WTC11 (cell line): ENCODE measurements at regions not wholly inside any gene's neighbourhood (a gene's known extent, or its start where the extent isn't known, plus 50 kb on each side); places are given as distances from the start of the nearest gene placed in this dataset.

Source experiments
- ATAC-seq: fragments of 200-7000 bp; cut with Tn5 transposase; 2 replicates; pipeline ENCODE4 v1.10.0; 2021; ENCODE audit warnings: mild to moderate bottlenecking, moderate library complexity
- CTCF ChIA-PET: fragments of 300-600 bp; sonication (Branson Sonifier 250); formaldehyde crosslinking; loops from one replicate; lab custom pipeline; 2021; ENCODE audit warnings: antibody characterized with exemption; lab: Charles Lee
- POLR2A ChIA-PET: fragments of 350-600 bp; sonication (Branson Sonifier 250); formaldehyde crosslinking; loops from one replicate; lab custom pipeline; 2021; ENCODE audit warnings: antibody characterized with exemption; lab: Charles Lee
- DNase-seq: peaks from one replicate; pipeline ENCODE4 v3.0.0; 2021; ENCODE audit warnings: low spot score
- H3K27ac Mint-ChIP-seq: 2 replicates; pipeline ENCODE4 v1.8.0; 2021; ENCODE audit warnings: mixed read lengths
- H3K27me3 Mint-ChIP-seq: 2 replicates; pipeline ENCODE4 v1.8.0; 2021; ENCODE audit warnings: low read depth, mild to moderate bottlenecking, moderate library complexity, mixed read lengths
- H3K36me3 Mint-ChIP-seq: 2 replicates; pipeline ENCODE4 v1.8.0; 2021; ENCODE audit warnings: mixed read lengths
- H3K4me1 Mint-ChIP-seq: 2 replicates; pipeline ENCODE4 v1.8.0; 2022; ENCODE audit warnings: mixed read lengths
- H3K4me3 Mint-ChIP-seq: 2 replicates; pipeline ENCODE4 v1.8.0; 2021; ENCODE audit warnings: mild to moderate bottlenecking, moderate library complexity, mixed read lengths
- H3K9me3 Mint-ChIP-seq: 2 replicates; pipeline ENCODE4 v1.8.0; 2021; ENCODE audit warnings: mixed read lengths
- ATF2 ChIP-seq: sonication (generic); formaldehyde crosslinking; IDR thresholded peaks from 2 replicates; pipeline ENCODE4 v1.8.1; 2022; ENCODE audit warnings: low read depth, missing genetic modification reagents, borderline replicate concordance
- CREB1 ChIP-seq: sonication (generic); formaldehyde crosslinking; IDR thresholded peaks from 2 replicates; pipeline ENCODE4 v1.8.0; 2023; ENCODE audit warnings: mild to moderate bottlenecking, missing genetic modification reagents
- E2F1 ChIP-seq: sonication (generic); formaldehyde crosslinking; IDR thresholded peaks from 2 replicates; pipeline ENCODE4 v1.8.0; 2022; ENCODE audit warnings: mild to moderate bottlenecking, missing genetic modification reagents
- EMX1 ChIP-seq: fragments of 250-450 bp; sonication (Bioruptor Pico); IDR thresholded peaks from 2 replicates; pipeline ENCODE4 v1.8.0; 2021; ENCODE audit warnings: mild to moderate bottlenecking
- ETV6 ChIP-seq: sonication (generic); formaldehyde crosslinking; IDR thresholded peaks from 2 replicates; pipeline ENCODE4 v1.8.1; 2022; ENCODE audit warnings: mild to moderate bottlenecking, missing genetic modification reagents
- FOXP4 ChIP-seq: sonication (generic); formaldehyde crosslinking; IDR thresholded peaks from 2 replicates; pipeline ENCODE4 v1.8.0; 2022; ENCODE audit warnings: mild to moderate bottlenecking, missing genetic modification reagents
- GABPB1 ChIP-seq: sonication (generic); formaldehyde crosslinking; IDR thresholded peaks from 2 replicates; pipeline ENCODE4 v1.8.1; 2023; ENCODE audit warnings: mild to moderate bottlenecking, missing genetic modification reagents
- HMGA2 ChIP-seq: fragments of 250-450 bp; sonication (Bioruptor Pico); IDR thresholded peaks from 2 replicates; pipeline ENCODE4 v1.4.0; 2021; ENCODE audit warnings: mild to moderate bottlenecking, moderate library complexity
- IRF1 ChIP-seq: sonication (generic); formaldehyde crosslinking; IDR thresholded peaks from 2 replicates; pipeline ENCODE4 v1.8.0; 2023; ENCODE audit warnings: missing genetic modification reagents
- MAX ChIP-seq: sonication (generic); formaldehyde crosslinking; IDR thresholded peaks from 2 replicates; pipeline ENCODE4 v1.8.0; 2022; ENCODE audit warnings: mild to moderate bottlenecking, missing genetic modification reagents
- NFATC4 ChIP-seq: fragments of 250-450 bp; sonication (Bioruptor Pico); IDR thresholded peaks from 2 replicates; pipeline ENCODE4 v1.9.0; 2021; ENCODE audit warnings: mild to moderate bottlenecking
- PRDM15 ChIP-seq: sonication (generic); formaldehyde crosslinking; IDR thresholded peaks from 2 replicates; pipeline ENCODE4 v1.8.0; 2022; ENCODE audit warnings: missing genetic modification reagents
- SP1 ChIP-seq: sonication (generic); formaldehyde crosslinking; conservative IDR thresholded peaks from 2 replicates; pipeline ENCODE4 v1.8.1; 2022; ENCODE audit warnings: missing genetic modification reagents
- ZBTB43 ChIP-seq: sonication (generic); formaldehyde crosslinking; IDR thresholded peaks from 2 replicates; pipeline ENCODE4 v1.8.1; 2023; ENCODE audit warnings: mild to moderate bottlenecking, missing genetic modification reagents
- ZNF232 ChIP-seq: sonication (generic); formaldehyde crosslinking; IDR thresholded peaks from 2 replicates; pipeline ENCODE4 v1.8.0; 2022; ENCODE audit warnings: mild to moderate bottlenecking, missing genetic modification reagents
- ZNF396 ChIP-seq: fragments of 250-450 bp; sonication (Bioruptor Pico); IDR thresholded peaks from 2 replicates; pipeline ENCODE4 v1.8.0; 2021; ENCODE audit warnings: mild to moderate bottlenecking, moderate library complexity, borderline replicate concordance
- TF ChIP-seq, protein P1 (sequence below): sonication (generic); formaldehyde crosslinking; IDR thresholded peaks from 2 replicates; pipeline ENCODE4 v1.8.1; 2022; ENCODE audit warnings: mild to moderate bottlenecking, missing genetic modification reagents, moderate library complexity, borderline replicate concordance

DNA sequence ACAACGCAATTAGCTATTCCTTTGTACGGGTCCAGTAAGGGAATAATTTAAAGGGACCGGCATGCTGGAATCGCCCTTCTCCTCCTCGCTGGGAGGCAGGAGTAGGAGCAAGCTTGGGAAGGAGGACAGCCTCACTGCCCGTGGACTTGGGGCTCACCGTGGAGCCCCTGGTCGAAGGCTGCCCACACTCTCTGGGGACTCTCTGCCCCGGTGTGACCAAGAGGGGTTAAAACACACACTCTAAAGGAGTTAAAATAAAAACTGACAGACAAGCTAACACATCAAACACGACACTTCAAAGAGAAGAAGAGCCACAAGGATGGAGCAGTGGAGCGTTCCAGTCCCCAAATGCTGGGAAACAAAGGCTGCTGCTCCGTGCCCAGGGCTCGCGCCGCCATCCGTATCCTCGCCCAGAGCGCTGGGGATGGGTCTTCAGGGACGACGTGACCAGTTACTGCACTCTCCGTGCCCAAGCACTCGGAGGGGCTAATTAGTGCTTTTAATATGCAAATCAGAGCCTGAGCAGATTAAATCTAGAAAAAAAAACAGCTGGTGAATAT, 123.3 kb downstream of the PAPOLA start (continued):
- TF ChIP-seq ZBTB43 (CRISPR knock-in tag) (no peak), GABPB1 (CRISPR knock-in tag) (no peak), SP1 (CRISPR knock-in tag) (no peak)

GRCh38 chr14:96626121-96626768, 124.1 kb downstream of the PAPOLA start:
- no peak for TF ChIP-seq HMGA2 (CRISPR knock-in tag)
- no peak for TF ChIP-seq FOXP4 (CRISPR knock-in tag)
- TF ChIP-seq MAX (CRISPR knock-in tag): no peak
- TF ChIP-seq CREB1: no peak
- no peak for TF ChIP-seq ETV6 (CRISPR knock-in tag)
- TF ChIP-seq ATF2 (CRISPR knock-in tag): no peak
- TF ChIP-seq ZNF232: no peak
- no peak for TF ChIP-seq EMX1
- no peak for TF ChIP-seq ZNF396 (CRISPR knock-in tag)
- TF ChIP-seq, protein P1, sequence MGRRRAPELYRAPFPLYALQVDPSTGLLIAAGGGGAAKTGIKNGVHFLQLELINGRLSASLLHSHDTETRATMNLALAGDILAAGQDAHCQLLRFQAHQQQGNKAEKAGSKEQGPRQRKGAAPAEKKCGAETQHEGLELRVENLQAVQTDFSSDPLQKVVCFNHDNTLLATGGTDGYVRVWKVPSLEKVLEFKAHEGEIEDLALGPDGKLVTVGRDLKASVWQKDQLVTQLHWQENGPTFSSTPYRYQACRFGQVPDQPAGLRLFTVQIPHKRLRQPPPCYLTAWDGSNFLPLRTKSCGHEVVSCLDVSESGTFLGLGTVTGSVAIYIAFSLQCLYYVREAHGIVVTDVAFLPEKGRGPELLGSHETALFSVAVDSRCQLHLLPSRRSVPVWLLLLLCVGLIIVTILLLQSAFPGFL (CRISPR knock-in tag): no peak
- no peak for TF ChIP-seq E2F1 (CRISPR knock-in tag)
- no peak for TF ChIP-seq PRDM15
- no peak for TF ChIP-seq NFATC4 (CRISPR knock-in tag)
- no peak for TF ChIP-seq IRF1 (CRISPR knock-in tag)
- no peak for TF ChIP-seq GABPB1 (CRISPR knock-in tag)
- Mint-ChIP-seq H3K27me3 (no peaks in the 10 kb centered on the region; the same call in none of the 2 replicates), H3K27ac (no peak overlapping the region), H3K9me3 (no peaks in the 10 kb centered on the region), H3K36me3 (no peaks in the 10 kb centered on the region), H3K4me1 (0 out of 2 replicates have a peak, but pooled peaks cover 4% of the 10 kb centered on the region), H3K4me3 (no peak overlapping the region)
- ChIA-PET CTCF (no interaction called here), POLR2A (no interaction called here)
- ATAC-seq (no peak), DNase-seq (no peak)
